ENCODE measurements at regions not wholly inside any gene's neighbourhood (a gene's known extent, or its start where the extent isn't known, plus 50 kb on each side); places are given as distances from the start of the nearest gene placed in this dataset.

DNA sequence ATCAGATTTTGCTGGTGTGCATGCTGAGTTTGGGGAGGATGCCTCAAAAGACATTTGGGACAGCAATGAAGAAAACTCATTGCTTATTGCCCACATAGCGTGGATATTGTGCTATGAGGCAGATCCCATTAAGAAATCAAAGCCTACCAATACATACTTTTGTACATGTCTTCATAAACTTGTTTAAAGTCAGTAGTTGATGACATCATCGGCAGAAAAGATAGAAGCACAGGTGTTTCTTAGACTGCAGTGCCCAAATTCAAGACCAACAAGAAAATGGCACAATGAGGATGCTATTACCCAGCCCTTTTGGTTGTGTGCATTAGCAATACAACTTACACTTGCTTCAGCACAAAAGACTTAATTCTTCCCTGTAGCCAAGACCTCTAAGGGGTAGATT is 428.7 kb upstream of the RARB start:
- dilution Hi-C loops (cut with HindIII; ENCODE audit: low sequenced_read_pairs, unreplicated experiment): no loop called here
- no peaks in the 10 kb centered on the region for H3K79me1 ChIP-seq (ENCODE audit: low read depth in 1 of 2, low read length in 2 of 2)
- H3K4me3 ChIP-seq (ENCODE audit: insufficient read depth, low read depth, low read length): no peak overlapping the region
- DNase-seq (no peak), ATAC-seq (ENCODE audit: low read depth) (no peak)
- no TSS peak for BruUV-seq (replicated peaks)
- no peak overlapping the region for H3K14ac ChIP-seq (replicated peaks; ENCODE audit: low read depth, low read length)
- no peak overlapping the region for H3K4ac ChIP-seq (ENCODE audit: low read depth, low read length)
- no peaks in the 10 kb centered on the region for H3K36me3 ChIP-seq (ENCODE audit: control insufficient read depth, insufficient read depth, low read length)
- no peak overlapping the region for H4K5ac ChIP-seq (ENCODE audit: low read depth, low read length)
- no peak overlapping the region for H2BK20ac ChIP-seq (ENCODE audit: low read depth, low read length)
- WGBS, 2 experiments (ENCODE audit: extremely low coverage in 2 of 2, insufficient read length in 1 of 2): no CpG with 5 or more reads among the region's 2 CpGs
- H3K9ac ChIP-seq (ENCODE audit: low read depth, low read length): no peak overlapping the region
- no peak overlapping the region for H3K27ac ChIP-seq (ENCODE audit: insufficient read depth, low read length)
- no peaks in the 10 kb centered on the region for H3K4me1 ChIP-seq (ENCODE audit: control insufficient read depth, insufficient read depth, low read length)
- no peaks in the 10 kb centered on the region for H3K9me1 ChIP-seq (ENCODE audit: insufficient read depth, low read length)
- H2AK5ac ChIP-seq (ENCODE audit: low read depth, low read length): no peak overlapping the region
- H2BK120ac ChIP-seq (ENCODE audit: low read depth, low read length): no peak overlapping the region
- in situ Hi-C loops (cut with MboI; ENCODE audit: low sequenced_read_pairs): no loop called here
- TF ChIP-seq, protein P1, sequence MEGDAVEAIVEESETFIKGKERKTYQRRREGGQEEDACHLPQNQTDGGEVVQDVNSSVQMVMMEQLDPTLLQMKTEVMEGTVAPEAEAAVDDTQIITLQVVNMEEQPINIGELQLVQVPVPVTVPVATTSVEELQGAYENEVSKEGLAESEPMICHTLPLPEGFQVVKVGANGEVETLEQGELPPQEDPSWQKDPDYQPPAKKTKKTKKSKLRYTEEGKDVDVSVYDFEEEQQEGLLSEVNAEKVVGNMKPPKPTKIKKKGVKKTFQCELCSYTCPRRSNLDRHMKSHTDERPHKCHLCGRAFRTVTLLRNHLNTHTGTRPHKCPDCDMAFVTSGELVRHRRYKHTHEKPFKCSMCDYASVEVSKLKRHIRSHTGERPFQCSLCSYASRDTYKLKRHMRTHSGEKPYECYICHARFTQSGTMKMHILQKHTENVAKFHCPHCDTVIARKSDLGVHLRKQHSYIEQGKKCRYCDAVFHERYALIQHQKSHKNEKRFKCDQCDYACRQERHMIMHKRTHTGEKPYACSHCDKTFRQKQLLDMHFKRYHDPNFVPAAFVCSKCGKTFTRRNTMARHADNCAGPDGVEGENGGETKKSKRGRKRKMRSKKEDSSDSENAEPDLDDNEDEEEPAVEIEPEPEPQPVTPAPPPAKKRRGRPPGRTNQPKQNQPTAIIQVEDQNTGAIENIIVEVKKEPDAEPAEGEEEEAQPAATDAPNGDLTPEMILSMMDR (conservative IDR thresholded peaks at IDR 0.05; ENCODE audit: low read depth, low read length): no peak
- TF ChIP-seq RAD21 (IDR thresholded peaks at IDR 0.05; ENCODE audit: low read length) (no peak), POLR2A (IDR thresholded peaks at IDR 0.05; ENCODE audit: low read depth, low read length) (no peak), BHLHE40 (IDR thresholded peaks at IDR 0.05; ENCODE audit: low read depth, low read length) (no peak)
- TF ChIP-seq, protein P2, sequence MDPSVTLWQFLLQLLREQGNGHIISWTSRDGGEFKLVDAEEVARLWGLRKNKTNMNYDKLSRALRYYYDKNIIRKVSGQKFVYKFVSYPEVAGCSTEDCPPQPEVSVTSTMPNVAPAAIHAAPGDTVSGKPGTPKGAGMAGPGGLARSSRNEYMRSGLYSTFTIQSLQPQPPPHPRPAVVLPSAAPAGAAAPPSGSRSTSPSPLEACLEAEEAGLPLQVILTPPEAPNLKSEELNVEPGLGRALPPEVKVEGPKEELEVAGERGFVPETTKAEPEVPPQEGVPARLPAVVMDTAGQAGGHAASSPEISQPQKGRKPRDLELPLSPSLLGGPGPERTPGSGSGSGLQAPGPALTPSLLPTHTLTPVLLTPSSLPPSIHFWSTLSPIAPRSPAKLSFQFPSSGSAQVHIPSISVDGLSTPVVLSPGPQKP (IDR thresholded peaks at IDR 0.05; ENCODE audit: borderline replicate concordance, low read depth, low read length): no peak
- H2AK9ac ChIP-seq (replicated peaks; ENCODE audit: low read depth, low read length, poor library complexity): no peak overlapping the region
- H3K27me3 ChIP-seq (ENCODE audit: control insufficient read depth, insufficient read depth, low read length): no peaks in the 10 kb centered on the region
- H3K56ac ChIP-seq (ENCODE audit: extremely low read depth, insufficient read depth, low read length): no peak overlapping the region
- H2AFZ ChIP-seq (replicated peaks; ENCODE audit: low read length, poor library complexity): no peak overlapping the region
- no peak overlapping the region for H3K23ac ChIP-seq (ENCODE audit: low read depth, low read length)
- H3K4me2 ChIP-seq (ENCODE audit: low read depth, low read length): no peak overlapping the region
- H4K8ac ChIP-seq (ENCODE audit: low read depth in 2 of 2, low read length in 2 of 2): no peak overlapping the region
- H2BK15ac ChIP-seq (ENCODE audit: low read depth, low read length): no peak overlapping the region
- H4K91ac ChIP-seq (ENCODE audit: insufficient read depth, low read depth, low read length): no peak overlapping the region
- ChIA-PET CTCF (no interaction called here), POLR2A (ENCODE audit: unreplicated experiment) (no interaction called here)
- H3K18ac ChIP-seq (ENCODE audit: low read depth, low read length): no peak overlapping the region
- intact Hi-C loops (cut with micrococcal nuclease): no loop called here
- no peaks in the 10 kb centered on the region; the same call in 1 of the 2 replicates for H3K9me3 ChIP-seq (ENCODE audit: control insufficient read depth, insufficient read depth, low read length)
- no peak overlapping the region for H2BK5ac ChIP-seq (ENCODE audit: low read depth, low read length, poor library complexity, severe bottlenecking)
- no peaks in the 10 kb centered on the region for H4K20me1 ChIP-seq (ENCODE audit: insufficient read depth, low read length)
